ENCODE measurements at regions not wholly inside any gene's neighbourhood (a gene's known extent, or its start where the extent isn't known, plus 50 kb on each side); places are given as distances from the start of the nearest gene placed in this dataset.

GRCh38 chr1:112271270-112271669 is 124.7 kb upstream of the CTTNBP2NL start:
- WGBS (ENCODE audit: insufficient coverage, low coverage, missing lambda C conversion rate), result 0% methylated on average over 3 of the region's 3 CpGs
- TF ChIP-seq ESRRB (CRISPR knock-in tag; IDR thresholded peaks at IDR 0.05; ENCODE audit: borderline replicate concordance) (no peak), TOE1 (IDR thresholded peaks at IDR 0.05; ENCODE audit: borderline replicate concordance) (no peak), TOE1 (CRISPR knock-in tag; IDR thresholded peaks at IDR 0.05; ENCODE audit: borderline replicate concordance, low read depth) (no peak)
- Histone ChIP-seq H3K4me1 (replicated peaks in 1 of 2; ENCODE audit: control insufficient read depth in 2 of 2, insufficient read depth in 2 of 2, low read length in 2 of 2) (no peaks in the 10 kb centered on the region), H3K4me2 (ENCODE audit: insufficient read depth, low read length) (no peak overlapping the region), H3K27ac (ENCODE audit: extremely low read depth, low read depth, low read length) (no peak overlapping the region), H3K79me2 (ENCODE audit: control insufficient read depth, insufficient read depth, low read length) (no peaks in the 10 kb centered on the region), H2AFZ (ENCODE audit: low read depth, low read length) (no peak overlapping the region), H4K20me1 (replicated peaks; ENCODE audit: control insufficient read depth, insufficient read depth, low read length) (no peaks in the 10 kb centered on the region), H3K9me3 (replicated peaks; ENCODE audit: control insufficient read depth, insufficient read depth, low read depth, low read length) (no peaks in the 10 kb centered on the region), H3K9me1 (ENCODE audit: control insufficient read depth, insufficient read depth, low read length) (no peaks in the 10 kb centered on the region), H3K36me3 (ENCODE audit: control insufficient read depth, insufficient read depth, low read length) (no peaks in the 10 kb centered on the region), H3K9ac (ENCODE audit: insufficient read depth in 1 of 2, low read depth in 2 of 2, low read length in 2 of 2) (no peak overlapping the region), H3K27me3 (ENCODE audit: control insufficient read depth in 2 of 2, insufficient read depth in 2 of 2, low read length in 2 of 2) (no peaks in the 10 kb centered on the region), H3K4me3 (no peak overlapping the region)
- DNase-seq (ENCODE audit: extremely low read depth in 1 of 4, low spot score in 3 of 4) (no peak), ATAC-seq (no peak), FAIRE-seq (no peak)
- in situ Hi-C loops (cut with MboI), result no loop called here
- intact Hi-C loops (cut with micrococcal nuclease), result no loop called here
- ChIA-PET POLR2A (no interaction called here), CTCF (ENCODE audit: low intra/inter-chr PET ratio) (no interaction called here)
- BruUV-seq (replicated peaks), result no TSS peak

- in situ Hi-C loops (cut with MboI) (no loop called here), intact Hi-C loops (cut with micrococcal nuclease) (no loop called here)
- BruUV-seq (replicated peaks), result no TSS peak
- no peak overlapping the region for H3K4me3 ChIP-seq
- 2% methylated on average over 6 of the region's 6 CpGs for WGBS (ENCODE audit: insufficient coverage, low coverage, missing lambda C conversion rate)
- H2AFZ ChIP-seq (ENCODE audit: low read depth, low read length), result no peak overlapping the region
- ChIA-PET POLR2A (no interaction called here), CTCF (ENCODE audit: low intra/inter-chr PET ratio) (no interaction called here)
- H3K36me3 ChIP-seq (ENCODE audit: control insufficient read depth, insufficient read depth, low read length), result no peaks in the 10 kb centered on the region
- no peak overlapping the region for H3K4me2 ChIP-seq (ENCODE audit: insufficient read depth, low read length)
- H3K9ac ChIP-seq (ENCODE audit: insufficient read depth in 1 of 2, low read depth in 2 of 2, low read length in 2 of 2), result no peak overlapping the region
- H3K9me1 ChIP-seq (ENCODE audit: control insufficient read depth, insufficient read depth, low read length), result no peaks in the 10 kb centered on the region
- H4K20me1 ChIP-seq (replicated peaks; ENCODE audit: control insufficient read depth, insufficient read depth, low read length), result no peaks in the 10 kb centered on the region
- FAIRE-seq (no peak), ATAC-seq (no peak), DNase-seq (ENCODE audit: extremely low read depth in 1 of 4, low spot score in 3 of 4) (no peak)
- no peaks in the 10 kb centered on the region for H3K27me3 ChIP-seq (ENCODE audit: control insufficient read depth in 2 of 2, insufficient read depth in 2 of 2, low read length in 2 of 2)
- no peak overlapping the region for H3K27ac ChIP-seq (ENCODE audit: extremely low read depth, low read depth, low read length)
- H3K79me2 ChIP-seq (ENCODE audit: control insufficient read depth, insufficient read depth, low read length), result no peaks in the 10 kb centered on the region
- H3K4me1 ChIP-seq (replicated peaks in 1 of 2; ENCODE audit: control insufficient read depth in 2 of 2, insufficient read depth in 2 of 2, low read length in 2 of 2), result no peaks in the 10 kb centered on the region
- H3K9me3 ChIP-seq (replicated peaks; ENCODE audit: control insufficient read depth, insufficient read depth, low read depth, low read length), result no peaks in the 10 kb centered on the region
- TF ChIP-seq KAT2B (IDR thresholded peaks at IDR 0.05; ENCODE audit: low read depth, low read length) (no peak), SRSF9 (IDR thresholded peaks at IDR 0.05; ENCODE audit: borderline replicate concordance, low read depth, low read length) (no peak), ZSCAN29 (IDR thresholded peaks at IDR 0.05) (no peak), RBM34 (IDR thresholded peaks at IDR 0.05; ENCODE audit: borderline replicate concordance, insufficient read depth, low read length) (no peak), FOXP1 (CRISPR knock-in tag; IDR thresholded peaks at IDR 0.05) (no peak), SNIP1 (IDR thresholded peaks at IDR 0.05; ENCODE audit: low read depth) (no peak)
Measured at GRCh38 chr1:112272101-112272772, 123.8 kb upstream of the CTTNBP2NL start.

Data from K562 (cell line).